HG03342 (cell line): ENCODE measurements at regions not wholly inside any gene's neighbourhood (a gene's known extent, or its start where the extent isn't known, plus 50 kb on each side); places are given as distances from the start of the nearest gene placed in this dataset.

Experiments
- ATAC-seq: cut with Tn5 transposase; IDR thresholded peaks from one replicate; pipeline ENCODE4 v1.9.1; 2021; ENCODE audit warnings: mild to moderate bottlenecking, moderate library complexity; ENCODE audit not compliant: unreplicated experiment

DNA sequence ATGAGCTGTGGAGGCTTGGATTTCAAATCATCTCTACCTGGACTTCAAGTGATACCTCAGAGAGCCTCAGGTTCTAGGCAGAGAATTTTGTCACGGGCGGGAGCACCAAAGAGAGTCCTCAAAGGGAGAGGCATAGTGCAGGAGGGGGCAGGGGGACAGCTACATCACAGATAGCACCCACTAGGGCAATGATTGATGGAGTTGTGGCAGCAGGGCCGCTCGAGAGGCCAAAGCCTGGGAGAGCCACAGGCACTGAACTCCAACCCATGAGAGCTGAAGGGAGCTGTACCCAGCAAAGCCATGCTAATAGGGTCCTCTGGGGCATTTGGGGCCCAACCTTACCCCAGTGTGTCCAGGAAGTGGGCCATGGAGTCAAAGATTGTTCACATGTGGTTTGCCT, 232.0 kb upstream of the PCDH15 start:
- no peak for ATAC-seq

DNA sequence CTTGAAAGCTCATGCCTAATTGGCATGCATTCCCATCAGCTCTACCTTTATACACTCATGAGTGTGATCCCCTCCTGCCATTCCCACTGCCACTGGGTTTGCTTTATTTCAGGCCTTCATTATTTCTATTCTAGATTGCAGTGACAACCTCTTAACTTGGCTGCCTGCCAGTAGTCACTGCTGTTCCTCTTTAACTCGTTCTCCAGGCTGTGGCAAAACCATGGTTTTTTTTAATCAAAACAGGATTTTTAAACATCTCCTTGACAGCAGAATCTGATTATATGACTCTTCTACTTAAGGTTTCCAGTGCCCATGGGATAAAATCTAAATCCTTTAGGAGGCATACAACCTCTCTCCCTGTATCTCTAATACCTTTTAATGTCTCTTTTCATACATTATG, 223.7 kb upstream of the PCDH15 start:
- ATAC-seq, result no peak

DNA sequence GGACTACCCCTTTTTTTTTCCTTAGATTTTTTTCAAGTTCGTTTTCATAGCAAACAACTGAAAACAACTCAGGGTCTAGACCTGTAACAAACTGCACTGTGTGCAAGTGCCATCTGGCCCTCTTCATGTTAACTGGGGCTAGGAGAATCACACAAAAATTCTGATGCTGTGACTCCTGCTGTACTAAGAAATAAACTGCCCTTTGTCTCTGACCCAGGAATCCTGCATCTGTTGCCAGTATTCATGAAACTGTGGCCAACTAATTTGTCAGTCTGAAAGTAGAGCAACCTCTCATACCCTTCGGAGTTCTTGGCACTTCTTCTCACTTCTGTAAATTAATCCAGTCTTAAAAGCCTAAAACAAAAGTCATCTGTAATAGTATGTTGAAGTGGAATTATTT, 218.4 kb upstream of the PCDH15 start:
- ATAC-seq, result no peak

DNA sequence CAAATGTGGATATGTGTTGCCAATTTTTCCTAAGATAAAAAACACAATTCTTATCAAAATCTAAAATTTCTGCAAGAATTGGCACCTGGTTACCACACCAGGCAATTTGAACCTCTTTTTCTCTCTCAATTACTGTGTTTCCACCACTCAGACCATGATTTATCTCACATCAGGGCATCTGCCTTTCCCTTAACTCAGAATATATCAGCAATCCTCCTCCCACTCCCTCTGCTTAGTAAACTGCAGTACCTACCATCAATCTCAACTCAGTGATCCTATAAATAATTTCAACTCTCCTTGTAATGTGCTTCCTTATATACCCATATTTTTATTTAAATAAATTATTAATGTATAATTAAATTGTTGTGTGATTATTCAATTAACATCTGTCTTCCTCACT, 212.3 kb upstream of the PCDH15 start:
- no peak for ATAC-seq

DNA sequence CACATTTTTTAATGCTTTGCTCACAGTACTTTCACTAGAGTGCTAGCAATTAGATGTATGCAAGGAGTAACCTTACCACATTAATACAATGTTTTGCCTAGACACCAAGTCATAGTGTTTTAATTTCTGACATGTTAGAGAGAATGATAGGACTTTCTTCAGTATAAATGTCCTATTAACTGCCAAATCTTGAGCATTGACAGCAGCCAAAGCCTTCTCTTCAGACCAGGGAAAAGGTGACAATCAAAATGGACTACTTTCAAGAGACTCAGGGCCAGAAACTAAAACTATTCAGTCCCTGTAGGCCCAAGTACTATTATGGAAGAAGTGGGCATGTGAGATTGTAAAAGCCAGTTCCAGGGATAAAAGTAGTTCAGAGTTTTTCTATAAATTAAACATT, 201.4 kb upstream of the PCDH15 start:
- ATAC-seq, result no peak

DNA sequence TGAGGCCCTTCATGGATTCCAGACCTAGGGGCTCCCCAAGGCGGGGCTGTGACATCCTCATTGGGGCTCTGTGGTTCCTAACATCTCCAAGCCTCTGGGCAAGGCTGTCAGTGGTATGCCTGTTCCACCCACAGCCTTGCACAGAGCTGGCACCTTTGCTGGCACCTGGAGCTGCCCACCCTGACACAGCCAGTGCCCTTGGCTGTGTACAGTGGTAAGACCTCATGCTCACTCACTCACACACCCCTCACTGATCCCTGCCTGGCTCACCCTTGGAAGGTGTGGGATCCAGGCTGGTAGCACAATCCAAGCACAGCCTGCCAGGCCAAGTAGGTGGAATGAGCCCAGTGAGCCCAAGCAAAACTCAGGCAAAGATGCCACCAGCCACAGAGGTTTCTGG, 200.4 kb upstream of the PCDH15 start:
- ATAC-seq, result no peak

DNA sequence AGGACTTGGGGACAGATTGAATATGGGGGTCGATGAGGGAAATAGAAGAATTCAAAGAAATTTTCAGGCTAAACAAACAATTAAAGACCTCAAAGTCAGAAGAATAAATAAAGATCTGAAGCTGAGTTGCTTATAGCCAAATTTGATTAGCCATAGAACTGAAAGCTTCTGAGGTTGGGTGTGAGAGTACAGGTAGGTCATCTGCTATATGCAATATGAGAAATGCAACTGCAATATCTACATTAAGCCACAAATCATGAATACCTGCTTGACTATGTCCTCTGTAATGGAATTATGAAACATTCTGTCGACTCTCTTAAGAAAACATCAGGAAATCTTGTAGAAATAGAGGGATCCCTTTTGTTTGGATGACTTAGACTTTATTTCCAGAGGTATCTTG, 192.1 kb upstream of the PCDH15 start:
- ATAC-seq, result no peak

DNA sequence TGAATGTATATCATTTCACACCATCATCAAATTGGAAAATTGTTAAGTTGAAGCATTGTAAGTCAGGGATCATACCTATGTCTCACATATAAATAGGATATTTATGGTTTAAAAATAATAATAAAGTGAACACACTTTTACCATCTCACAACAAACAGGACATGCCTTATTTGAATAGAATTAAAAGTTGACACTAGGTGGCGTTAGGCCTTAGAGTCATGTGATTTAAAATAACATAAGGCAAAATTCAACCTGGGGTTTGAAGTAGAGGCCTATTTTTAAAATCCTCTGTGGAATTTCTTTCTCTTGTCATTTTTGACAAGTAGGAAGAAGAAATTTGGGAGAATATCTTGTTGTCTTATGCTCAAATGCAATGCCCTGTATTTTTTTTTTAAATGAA, 184.7 kb upstream of the PCDH15 start:
- ATAC-seq, result no peak

DNA sequence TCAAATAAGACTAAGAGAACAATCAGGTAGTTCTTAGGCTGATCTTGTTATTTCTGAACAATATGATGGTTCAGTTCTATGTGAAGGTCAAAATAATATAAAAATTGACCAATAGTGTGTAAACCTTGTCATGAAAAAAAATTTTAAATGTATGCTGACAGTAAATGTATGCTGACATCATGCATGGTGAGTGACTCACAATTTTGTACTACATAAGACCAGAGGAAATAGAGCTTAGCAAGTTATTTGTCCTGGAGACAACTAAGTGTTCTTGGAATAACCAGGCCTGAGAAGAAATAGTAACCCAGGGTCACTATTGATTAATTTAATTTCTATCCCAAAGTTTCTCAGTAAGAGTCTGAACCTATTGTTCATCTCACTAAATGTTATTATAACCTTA, 182.2 kb upstream of the PCDH15 start:
- ATAC-seq, result no peak

DNA sequence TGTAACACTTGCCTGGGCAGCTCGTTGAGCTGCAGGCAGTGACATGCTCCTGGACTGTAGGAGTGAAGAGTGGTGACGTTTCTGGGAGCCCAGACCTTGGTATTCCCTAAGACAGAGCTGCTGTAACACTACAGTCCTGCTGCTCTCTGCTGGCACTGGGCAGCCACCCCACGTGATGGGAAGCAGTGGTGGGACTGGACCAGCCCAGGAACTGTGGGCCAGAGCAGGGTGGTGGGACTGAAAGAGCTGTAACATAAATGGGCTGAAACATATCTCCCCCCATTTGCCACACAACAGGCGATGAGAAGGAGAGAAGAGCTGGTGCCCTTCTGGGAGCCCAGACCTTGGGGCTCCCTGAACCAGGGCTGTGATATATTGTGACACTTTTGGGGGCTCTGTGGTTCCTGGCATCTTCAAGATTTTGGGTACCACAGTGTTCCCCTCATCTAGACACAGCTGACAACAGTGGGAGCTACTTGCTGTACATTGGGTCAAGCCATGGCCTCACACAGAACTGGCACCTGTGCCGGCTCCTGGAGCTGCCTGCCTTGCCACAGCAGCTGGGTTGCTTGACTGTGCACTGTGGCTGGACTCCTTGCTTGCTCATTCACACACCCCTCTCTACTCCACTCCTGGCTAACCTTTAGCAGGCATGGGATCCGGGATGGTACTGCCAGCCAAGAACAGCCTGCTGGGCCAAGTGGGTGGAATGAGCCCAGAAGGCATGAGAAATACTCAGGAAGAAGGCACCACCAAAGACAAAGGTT, 161.3 kb upstream of the PCDH15 start:
- no peak for ATAC-seq

DNA sequence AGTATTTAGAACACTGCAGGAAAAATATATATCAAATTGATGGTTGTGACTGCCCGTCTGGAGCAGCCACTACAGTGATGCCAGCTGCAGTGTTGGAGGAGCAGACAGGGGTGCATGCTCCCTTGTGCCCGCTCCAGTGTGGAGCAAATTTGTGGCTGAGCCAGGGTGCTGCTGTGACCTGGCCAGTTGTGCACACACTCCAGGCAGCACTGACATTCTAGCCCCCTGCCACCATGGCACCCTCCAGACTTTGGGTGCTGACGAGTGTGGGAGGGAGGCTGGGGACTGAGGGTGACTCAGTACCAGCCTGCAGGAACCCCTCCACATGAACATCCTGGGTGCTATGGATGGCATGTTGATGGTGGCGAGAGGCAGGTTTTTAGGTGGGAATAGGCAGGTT, 160.0 kb upstream of the PCDH15 start:
- no peak for ATAC-seq

DNA sequence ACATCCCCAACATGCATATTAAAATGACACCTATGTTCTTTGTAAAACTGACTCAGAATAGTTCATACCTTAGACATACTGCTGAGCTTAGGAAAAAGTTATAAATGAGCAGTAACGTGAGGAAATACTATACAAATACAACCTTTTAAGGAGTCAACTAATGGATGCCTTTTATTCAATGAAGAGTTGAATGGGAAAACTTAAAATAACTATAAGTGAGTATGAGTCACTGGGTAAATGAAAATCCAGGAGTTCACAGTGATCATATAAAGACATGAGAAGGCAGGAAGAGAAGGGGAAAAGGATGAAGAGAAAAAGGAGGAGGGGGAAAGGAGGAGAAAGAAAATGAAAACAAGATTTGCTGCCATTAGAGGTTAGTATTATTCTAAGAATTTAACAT, 157.8 kb upstream of the PCDH15 start:
- no peak for ATAC-seq

DNA sequence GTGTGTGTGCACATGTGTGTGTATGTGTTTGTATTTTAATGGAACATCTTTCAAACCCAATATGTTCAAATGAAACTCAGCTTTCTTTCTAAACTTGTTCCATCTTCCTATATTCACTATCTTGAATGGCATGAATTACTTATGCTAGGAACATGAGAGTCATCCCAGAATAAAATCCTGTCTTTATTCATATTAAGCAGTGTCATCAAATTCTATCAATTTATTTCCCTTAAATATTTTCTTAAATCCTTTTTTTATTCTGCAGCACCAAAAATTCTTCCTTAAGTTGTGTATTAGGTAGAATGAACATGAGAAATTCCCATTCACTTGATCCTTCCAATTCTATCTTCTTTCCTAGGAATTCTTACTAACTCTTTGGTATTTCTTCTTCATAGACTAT, 146.6 kb upstream of the PCDH15 start:
- no peak for ATAC-seq

DNA sequence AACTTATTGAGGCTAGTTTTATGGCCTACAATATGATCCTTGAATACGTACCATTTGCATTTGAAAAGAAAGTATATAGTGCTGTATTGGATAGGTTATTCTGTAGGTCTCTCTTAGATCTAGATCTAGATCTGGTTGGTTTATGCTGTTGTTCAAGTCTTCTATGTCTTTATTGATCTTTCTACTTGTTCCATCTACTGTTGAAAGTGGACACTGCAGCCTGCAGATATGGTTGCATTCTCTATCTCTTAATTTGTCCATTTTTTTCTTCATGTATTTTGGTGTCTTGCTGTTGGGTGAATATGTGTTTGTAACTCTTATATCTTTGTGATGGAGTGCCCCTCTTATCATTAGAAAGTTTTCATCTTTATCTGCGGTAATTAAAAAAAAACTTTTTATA, 139.4 kb upstream of the PCDH15 start:
- no peak for ATAC-seq

DNA sequence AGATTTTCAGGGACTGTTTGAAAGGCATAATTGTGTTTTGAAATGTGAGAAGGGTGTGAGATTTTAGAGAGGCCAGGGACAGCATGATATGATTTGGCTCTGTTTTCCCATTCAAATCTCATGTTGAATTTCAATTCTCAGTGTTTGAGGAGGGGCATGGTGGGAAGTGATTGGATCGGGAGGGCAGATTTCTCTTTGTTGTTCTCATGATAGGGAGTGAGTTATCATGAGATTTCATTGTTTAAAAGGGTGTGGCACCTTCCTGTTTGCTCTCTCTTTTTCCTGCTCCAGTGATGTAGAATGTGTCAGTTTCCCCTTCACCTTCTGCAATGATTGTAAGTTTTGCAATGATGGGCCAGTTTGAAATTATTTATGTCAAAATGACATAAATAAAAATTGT, 113.0 kb upstream of the PCDH15 start:
- no peak for ATAC-seq

DNA sequence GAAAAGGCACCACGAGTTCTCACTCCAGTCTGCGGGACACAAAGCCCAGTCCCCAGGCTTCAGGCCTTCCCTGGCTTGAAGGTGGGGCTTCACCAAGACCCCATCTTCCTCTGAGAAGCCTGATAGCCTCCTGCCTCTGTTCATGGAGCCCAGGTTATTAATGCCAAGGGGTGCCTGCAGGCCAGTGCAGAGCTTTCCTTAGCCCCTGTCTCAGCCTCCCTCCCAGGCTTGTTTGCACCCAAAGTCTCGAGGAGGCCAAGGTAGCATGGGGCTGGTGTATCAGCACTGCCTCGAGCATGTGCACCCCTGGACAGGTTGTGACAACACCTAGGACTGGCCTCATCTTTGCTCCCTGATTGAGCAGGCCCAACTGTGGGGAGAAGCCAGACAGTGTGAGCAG, 108.1 kb upstream of the PCDH15 start:
- ATAC-seq, result no peak

DNA sequence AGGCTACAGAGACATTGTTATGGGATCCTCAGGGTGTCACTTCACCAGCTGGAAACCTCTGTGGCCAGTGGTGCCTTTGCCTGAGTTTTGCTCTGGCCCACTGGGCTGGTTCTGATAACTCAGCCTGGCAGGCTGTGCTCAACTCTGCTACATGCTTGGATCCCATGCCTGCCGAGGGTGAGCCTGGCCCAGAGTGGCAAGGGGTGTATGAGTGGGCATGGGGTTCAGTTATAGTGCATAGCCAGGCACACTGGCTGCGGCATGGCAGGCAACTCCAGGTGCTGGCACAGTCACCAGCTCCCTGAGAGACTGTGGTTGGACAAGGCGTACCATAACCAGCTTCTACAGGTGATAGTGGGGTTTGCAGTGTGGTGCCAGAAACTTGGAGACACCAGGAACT, 107.0 kb upstream of the PCDH15 start:
- ATAC-seq, result no peak

DNA sequence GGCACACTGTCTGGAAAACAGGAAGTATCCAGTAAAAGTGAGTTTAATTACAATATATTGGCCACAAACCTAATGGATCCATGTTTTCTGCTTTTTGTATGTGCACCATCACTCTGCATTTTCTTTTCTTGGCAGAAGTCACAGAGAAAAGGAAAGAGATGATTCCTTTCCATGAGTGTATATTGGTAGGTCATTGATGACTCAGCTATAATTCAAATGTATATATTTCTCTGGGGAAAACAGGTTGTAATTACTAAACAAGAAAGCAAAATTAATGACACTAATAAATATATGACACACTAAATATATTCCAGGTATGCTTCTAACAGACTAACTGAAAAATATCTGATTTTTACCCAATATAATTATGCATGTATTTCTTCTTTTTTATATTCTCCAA, 105.9 kb upstream of the PCDH15 start:
- no peak for ATAC-seq

DNA sequence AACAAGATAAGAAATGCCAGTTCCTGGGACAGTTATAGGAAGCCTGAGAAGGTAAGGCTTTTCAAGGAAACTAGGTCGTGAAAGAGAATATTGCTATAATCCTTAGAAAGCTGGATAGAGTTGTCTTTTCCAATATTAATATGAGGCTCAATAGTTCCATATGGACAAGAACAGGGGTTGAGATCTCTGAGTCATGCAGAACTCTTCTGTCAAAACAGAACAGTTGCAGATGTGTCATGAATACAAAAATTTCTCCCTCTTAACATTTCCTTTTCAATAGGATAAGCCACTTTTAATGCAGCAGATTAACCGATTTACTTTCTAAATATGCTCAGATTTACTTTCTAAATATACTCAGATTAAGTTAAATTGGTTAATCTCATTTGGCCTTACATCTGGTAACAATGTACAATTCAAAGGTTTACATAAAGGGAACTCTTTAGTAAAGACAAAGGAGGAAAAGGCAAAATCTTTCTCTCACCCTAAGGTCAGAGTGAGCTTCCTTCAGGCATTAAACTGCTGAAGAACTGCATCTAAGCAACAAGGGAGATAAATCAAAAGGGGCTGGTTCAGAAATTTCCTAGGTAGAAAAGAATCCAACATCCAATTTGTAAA, 104.7 kb upstream of the PCDH15 start:
- no peak for ATAC-seq

DNA sequence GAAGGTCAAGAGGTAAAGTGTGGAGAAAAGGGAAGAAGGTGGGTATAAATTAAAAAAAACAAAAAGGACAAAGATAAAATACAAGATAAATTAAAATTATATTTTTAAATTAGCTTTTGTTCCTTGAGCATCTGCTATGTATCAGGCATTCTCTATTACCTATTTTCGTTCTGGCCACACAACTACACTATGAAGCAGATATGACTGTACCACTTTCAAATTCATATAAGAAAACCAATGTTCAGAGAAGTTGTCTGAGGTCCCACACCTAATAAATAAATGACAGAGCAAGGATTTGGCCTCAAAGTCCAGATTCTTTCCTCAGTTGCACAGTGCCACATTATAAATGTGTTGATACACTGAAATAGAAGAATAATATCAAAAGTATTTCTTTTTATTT, 103.8 kb upstream of the PCDH15 start:
- no peak for ATAC-seq

DNA sequence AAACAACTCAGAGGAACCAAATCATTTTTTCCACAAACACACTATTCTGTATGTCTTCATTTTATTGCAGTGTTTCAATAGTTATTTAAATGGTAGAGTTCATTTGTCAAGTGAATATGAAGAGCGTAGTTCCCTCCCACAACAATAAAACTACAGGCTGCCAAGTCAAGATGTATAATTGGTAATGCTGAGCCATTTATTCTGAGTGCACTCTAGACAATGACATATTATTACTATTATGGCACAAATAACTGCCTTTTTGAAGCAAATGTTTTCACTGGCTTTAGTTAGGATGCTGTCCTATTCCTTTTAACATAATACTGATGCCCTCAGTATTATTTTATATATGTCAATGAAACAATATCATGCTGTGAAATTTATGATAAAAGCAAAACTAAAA, 102.7 kb upstream of the PCDH15 start:
- no peak for ATAC-seq

DNA sequence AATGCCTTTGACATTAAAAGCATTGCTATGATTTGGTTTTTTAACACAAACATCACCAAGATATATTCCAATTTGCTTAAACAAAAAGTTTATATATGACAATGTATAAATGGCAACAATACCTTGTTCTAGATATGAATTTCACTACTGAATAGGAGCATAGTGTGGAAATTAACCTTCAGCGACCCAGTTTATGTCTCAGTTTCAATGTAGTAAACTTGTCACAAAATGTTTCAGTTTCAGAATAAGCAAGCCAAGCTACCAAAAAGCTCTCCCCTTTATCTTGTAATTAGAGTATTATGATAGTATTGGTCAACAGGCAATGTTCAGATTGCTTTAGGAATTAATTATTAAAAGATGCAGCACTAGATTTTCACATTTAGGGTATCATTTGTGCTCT, 99.6 kb upstream of the PCDH15 start:
- ATAC-seq, result peak; percentile 91

DNA sequence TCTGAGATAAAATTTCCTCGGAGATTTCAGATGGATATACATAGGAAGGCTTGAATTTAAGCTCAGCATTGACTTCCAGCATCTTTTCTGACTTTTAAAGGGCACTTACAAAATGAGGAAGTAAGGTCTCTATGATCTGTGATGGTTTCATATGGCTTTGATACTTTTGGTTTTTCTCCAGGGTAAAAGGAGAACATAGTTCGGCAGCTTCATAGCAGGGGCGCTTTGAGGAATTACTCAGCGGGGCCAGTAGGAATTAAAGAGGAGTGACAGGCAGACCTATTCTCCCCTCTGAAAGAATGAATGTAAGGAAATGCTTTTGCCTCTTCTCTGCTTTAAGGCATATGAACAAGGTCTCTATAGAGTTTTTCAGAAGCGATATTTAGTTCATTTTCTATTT, 80.0 kb upstream of the PCDH15 start:
- no peak for ATAC-seq
